HG03565 (cell line): ENCODE measurements at regions not wholly inside any gene's neighbourhood (a gene's known extent, or its start where the extent isn't known, plus 50 kb on each side); places are given as distances from the start of the nearest gene placed in this dataset.
"Not testable (repeated sequence)": the region's sequence is repeated elsewhere in the genome, so short reads cannot be mapped to it uniquely, and the experiment has no call there.

ENCODE experiments used
- ATAC-seq: cut with Tn5 transposase; IDR thresholded peaks from one replicate; pipeline ENCODE4 v1.9.1; 2021; ENCODE audit warnings: mild to moderate bottlenecking, moderate library complexity; ENCODE audit not compliant: unreplicated experiment

DNA sequence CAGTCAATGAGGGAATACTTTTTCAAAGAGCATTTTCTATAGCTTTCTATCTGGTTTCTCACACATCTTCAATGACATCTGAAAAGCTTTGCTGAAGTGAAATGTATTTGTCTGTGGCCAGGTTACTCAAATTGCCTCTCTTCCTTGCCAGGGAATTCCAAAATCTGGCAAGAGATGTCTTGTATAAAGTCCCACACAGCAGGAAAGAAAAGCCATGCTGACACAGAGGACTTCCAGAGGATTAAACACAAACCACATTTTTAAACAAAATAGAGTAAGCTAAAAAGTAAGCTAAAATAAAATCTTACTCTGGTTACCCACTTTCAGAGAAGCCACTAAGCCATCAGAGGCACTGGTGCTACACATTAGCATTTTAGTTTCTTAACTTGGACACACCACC is 93.1 kb upstream of the BCAR3 start:
- no peak for ATAC-seq

DNA sequence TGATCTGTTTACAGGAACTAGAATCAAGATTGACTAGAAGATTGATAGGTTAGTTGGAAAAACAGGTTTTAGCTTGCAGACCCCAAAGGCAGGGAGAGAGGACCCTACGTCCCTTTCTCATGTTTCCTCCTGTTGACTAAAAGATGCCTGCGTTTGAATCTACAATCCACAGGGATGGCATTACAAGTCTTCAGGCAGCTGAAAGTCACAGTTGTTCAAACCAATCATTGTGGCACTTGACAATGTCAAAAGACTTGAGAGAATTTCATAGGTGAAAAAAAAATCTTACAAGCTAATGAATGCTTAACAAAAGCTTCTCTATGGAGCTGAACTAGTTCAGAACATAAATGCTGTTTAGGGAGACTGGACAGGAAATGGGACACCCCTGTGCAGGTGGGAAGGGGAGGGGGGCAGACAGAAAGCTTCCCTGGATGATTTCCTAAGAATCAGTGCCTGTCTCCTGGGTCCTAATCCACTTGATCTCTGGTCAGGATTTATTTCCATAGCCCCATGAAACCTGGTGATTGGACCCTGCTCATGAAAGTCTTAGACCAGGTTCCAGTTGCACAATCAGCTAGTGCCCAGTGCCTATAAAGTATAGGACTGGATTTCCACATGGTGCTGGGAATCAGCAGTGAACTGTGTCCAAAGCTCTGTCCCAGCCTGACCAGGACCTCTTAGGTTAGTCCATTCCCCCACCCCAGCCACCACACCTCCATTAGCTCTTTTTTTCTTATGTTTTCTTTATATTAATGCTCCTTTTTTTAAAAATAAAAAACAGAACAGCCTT is 91.6 kb upstream of the BCAR3 start:
- no peak for ATAC-seq

DNA sequence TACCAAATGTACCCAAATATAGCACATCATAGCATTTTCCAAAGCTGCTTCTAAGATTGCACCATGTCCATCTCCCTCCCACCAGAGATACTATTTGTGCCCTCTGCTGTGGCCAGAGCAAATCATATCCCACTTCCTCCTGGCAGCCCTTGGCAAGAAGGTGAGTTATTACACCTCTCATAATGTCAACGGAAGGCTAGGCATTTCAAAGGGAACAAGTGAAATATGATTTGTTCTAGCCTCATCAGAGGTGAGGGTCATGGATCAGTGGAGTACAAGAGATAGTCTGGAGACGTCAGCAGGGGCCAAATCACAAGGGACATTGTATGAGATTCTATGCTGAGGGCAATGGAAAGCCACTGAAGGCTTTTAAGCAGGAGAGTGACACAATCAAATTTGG is 90.2 kb upstream of the BCAR3 start:
- ATAC-seq, result no peak

- no peak for ATAC-seq
Measured at GRCh38 chr1:93770640-93771039, 89.0 kb upstream of the BCAR3 start.

- ATAC-seq, result no peak
Measured at GRCh38 chr1:93769777-93770176, 88.1 kb upstream of the BCAR3 start.

- no peak for ATAC-seq
Measured at GRCh38 chr1:93768380-93768863, 86.8 kb upstream of the BCAR3 start.

GRCh38 chr1:93766451-93766850 is 84.8 kb upstream of the BCAR3 start:
- no peak for ATAC-seq

GRCh38 chr1:93765099-93765498 is 83.5 kb upstream of the BCAR3 start:
- ATAC-seq, result no peak

- no peak for ATAC-seq
Measured at GRCh38 chr1:93764366-93764750, 82.7 kb upstream of the BCAR3 start.

- no peak for ATAC-seq
Measured at GRCh38 chr1:93763704-93764365, 82.2 kb upstream of the BCAR3 start.

DNA sequence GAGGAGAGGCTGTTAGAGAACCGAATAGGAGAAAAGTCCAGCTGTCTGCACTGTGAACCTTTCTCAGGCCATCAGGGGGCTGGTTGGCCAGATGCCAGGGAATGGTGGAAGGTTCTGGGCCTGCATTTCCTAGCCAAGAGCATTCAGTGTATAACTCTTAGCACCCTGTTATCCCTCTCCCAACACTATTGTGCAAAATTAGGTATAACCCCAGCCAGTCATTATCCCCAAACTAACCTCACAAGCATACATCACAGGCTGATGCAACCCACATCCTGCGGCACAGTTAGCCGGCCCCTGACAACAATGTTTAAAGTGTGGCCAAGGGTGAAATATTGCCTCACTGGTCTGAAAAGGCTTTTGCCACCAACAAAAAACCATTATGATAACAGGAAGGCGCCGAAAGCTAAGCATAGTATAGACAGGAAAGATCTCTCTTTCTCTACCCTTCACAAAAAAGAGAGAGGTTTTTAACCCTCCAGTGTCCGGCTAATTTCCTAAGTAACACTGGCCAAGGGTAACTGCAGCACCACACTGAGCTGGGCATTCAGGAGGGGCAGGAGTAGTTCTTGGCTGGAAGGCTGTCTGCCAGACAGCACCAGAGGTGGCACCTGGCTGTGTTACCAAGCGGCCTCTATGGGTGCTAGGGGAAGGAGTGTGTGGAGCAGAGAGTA is 77.3 kb upstream of the BCAR3 start:
- no peak for ATAC-seq

GRCh38 chr1:93757256-93758036 is 75.8 kb upstream of the BCAR3 start:
- ATAC-seq, result no peak

GRCh38 chr1:93756657-93757056 is 75.0 kb upstream of the BCAR3 start:
- no peak for ATAC-seq

GRCh38 chr1:93755251-93755715 is 73.6 kb upstream of the BCAR3 start:
- not testable (repeated sequence) for ATAC-seq

DNA sequence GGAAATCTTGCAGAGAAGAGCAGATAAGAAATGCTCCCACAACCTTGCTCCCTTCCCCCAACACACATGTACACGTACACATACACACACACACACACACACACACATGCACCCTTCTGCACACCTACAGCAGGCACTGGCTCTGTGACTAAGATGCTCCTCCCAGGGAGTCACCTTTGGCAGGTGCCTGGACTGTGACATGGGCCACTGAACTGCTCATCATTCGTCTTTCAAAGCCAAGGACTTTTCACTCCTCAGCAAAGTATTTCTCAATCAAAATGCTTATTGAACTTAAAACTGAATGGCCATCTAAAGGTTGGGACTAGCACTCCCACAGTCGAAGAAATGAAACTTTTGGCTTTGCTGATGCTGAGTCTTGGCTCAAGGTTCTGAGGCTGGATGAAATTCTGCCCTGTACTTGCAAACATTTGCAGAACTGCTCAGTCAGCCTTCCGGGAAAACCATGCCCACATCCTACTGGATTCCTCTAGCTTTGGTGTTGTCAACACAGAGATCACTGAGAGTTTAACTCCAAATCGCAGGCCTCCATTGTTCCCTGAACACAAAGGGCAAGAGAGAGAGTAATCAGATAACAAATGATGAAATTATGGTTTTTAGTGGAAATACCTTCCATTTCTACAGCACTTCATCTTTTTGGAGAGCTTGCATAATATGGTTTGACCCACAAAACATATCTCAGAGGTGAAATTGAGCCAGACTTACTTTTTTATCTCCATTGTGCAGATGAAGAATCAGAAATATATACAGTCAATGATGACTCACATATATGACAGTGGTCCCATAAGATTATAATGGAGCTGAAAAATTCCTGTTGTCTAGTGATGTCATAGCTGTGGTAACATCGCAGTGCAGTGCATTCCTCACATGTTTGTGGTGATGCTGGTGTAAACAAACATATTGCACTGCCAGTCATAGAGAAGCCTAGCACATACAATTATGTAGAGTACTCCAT is 72.4 kb upstream of the BCAR3 start:
- no peak for ATAC-seq

DNA sequence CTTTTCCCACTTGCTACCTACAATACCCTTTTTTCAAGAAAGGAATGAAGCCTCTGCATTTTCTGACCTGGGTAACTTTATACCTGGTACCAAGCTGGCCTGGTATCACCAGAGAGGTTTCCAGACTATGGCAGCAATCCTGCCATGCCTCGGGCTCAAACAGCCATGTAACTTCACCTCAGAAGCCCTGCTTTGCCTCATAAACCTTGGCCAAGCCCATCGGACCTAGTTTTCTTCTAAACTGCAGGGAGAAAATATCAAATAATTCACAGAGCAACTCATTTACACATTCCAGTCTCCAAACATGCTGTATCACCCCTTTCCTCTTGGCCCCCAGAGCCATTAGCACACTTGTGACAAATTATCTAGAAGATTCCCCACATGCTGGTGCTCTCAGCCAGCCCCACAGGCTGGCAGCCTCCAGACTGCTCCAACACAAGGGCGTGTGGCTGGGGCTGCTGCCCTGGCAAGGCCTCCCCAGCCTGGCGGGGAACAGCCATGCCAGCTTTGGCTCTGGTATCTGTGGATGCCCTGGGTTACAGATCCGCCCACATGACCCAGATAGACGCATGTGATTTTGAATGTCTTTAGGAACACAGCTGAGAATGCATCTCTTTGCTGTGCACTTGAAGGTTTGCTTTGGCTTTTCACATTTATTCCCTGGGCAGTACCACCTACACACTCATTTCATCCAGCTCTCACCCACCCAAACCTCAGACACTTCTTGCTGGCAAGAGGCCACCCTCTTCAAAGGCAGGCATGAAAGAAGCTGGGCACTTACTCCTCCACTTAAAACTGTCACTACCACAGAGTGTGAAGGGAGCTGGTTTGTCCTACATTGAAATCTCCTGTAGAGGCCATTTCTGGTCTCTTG is 70.0 kb upstream of the BCAR3 start:
- no peak for ATAC-seq

DNA sequence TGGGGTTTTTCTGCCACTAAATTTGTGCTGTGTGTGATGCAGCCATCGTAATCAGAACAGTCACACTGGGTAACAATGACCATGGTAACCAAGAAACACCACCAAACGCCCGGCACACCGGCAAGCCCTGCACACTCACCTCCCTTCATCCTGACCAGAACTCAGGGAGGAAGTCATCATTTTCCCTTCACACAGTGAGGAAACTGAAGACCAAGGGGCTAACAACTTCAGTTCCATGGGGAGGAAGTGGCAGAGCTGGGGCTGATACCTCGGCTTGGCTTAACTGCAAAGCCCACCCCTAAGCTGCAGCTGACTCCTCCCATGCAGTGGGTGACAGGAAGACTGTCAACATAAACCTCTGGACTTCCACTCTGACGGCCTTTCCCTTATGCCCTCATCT is 69.3 kb upstream of the BCAR3 start:
- no peak for ATAC-seq

- no peak for ATAC-seq
Measured at GRCh38 chr1:93749894-93750301, 68.3 kb upstream of the BCAR3 start.

DNA sequence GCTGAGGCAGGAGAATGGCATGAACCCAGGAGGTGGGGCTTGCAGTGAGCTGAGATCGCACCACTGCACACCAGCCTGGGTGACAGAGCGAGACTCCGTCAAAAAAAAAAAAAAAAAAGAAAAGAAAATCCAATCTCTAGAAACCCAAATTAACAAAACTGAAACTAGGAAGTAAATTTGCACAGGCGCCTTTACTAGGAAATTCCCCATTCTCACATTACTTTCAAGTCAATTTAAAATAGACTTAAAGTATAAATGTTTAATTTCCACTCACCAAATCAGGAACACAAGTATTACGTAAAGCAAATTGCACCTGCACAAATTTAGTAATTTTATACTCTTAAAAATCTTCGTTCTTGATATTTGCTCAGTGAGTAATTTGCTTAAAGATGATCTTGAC is 67.8 kb upstream of the BCAR3 start:
- no peak for ATAC-seq
